Lower leg skin (tissue), 3 donors: ENCODE measurements at regions not wholly inside any gene's neighbourhood (a gene's known extent, or its start where the extent isn't known, plus 50 kb on each side); places are given as distances from the start of the nearest gene placed in this dataset.

Source experiments
- POLR2A ChIP-seq, 2 donors: fragments of 450-650 bp; IDR thresholded peaks; one replicate each; pipeline ENCODE4 v1.6.1; 2016 to 2017; ENCODE audit warnings: antibody characterized with exemption in 2 of 2, mild to moderate bottlenecking in 1 of 2, moderate library complexity in 1 of 2
- TF ChIP-seq, protein P1 (sequence below), 3 donors: fragments of 450-650 bp; IDR thresholded peaks; one replicate each; pipeline ENCODE4 v1.5.1; 2016; ENCODE audit warnings: antibody characterized with exemption in 3 of 3, mild to moderate bottlenecking in 3 of 3, moderate library complexity in 2 of 3

DNA sequence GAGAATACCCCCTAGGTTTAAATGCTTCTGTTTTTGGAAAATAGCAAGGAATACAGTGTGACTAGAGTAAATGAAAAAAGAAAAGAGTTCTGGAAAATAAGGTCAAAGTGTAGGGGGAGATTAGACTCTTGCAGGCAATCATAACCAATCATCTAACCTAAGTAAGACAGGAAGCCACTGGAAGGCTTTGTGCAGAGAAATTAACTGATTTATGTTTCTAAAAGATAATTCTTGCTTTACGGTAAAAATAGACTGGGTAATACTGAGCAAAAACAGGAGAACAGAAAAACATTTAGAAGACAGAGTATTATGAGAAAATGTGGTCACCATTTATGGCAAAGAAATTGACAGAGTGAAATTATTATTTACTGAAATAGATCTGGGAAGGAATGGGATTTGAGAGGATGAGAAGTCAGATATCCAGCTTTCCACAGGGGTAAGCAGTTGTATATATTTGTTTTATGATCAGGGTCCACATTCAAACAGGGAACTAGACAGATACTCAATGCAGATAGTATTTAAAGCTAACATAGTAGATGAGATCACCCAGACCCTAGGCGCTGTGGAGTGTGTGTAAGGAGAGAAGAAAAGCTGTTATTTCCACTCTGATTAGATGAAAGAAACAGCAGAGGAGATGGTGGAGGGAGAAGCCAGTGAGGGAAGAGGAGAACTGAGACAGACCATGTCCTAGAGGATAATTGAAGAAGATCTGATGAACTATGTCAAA is 1225.3 kb downstream of the CDH11 start:
- TF ChIP-seq, protein P1, sequence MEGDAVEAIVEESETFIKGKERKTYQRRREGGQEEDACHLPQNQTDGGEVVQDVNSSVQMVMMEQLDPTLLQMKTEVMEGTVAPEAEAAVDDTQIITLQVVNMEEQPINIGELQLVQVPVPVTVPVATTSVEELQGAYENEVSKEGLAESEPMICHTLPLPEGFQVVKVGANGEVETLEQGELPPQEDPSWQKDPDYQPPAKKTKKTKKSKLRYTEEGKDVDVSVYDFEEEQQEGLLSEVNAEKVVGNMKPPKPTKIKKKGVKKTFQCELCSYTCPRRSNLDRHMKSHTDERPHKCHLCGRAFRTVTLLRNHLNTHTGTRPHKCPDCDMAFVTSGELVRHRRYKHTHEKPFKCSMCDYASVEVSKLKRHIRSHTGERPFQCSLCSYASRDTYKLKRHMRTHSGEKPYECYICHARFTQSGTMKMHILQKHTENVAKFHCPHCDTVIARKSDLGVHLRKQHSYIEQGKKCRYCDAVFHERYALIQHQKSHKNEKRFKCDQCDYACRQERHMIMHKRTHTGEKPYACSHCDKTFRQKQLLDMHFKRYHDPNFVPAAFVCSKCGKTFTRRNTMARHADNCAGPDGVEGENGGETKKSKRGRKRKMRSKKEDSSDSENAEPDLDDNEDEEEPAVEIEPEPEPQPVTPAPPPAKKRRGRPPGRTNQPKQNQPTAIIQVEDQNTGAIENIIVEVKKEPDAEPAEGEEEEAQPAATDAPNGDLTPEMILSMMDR (IDR thresholded peaks at IDR 0.05): no peak
- TF ChIP-seq POLR2A (IDR thresholded peaks at IDR 0.05): no peak
